Osteocyte (in vitro differentiated cells): ENCODE measurements at regions not wholly inside any gene's neighbourhood (a gene's known extent, or its start where the extent isn't known, plus 50 kb on each side); places are given as distances from the start of the nearest gene placed in this dataset.

ENCODE experiments used
- DNase-seq: peaks from one replicate; pipeline ENCODE4 v3.0.0; 2021; ENCODE audit warnings: mixed read lengths; ENCODE audit not compliant: unreplicated experiment; ENCODE audit errors: extremely low spot score
- H3K27ac Mint-ChIP-seq: one replicate; pipeline ENCODE4 v1.8.0; 2021; ENCODE audit warnings: mild to moderate bottlenecking, mixed read lengths; ENCODE audit not compliant: unreplicated experiment
- H3K27me3 Mint-ChIP-seq: one replicate; pipeline ENCODE4 v1.8.0; 2021; ENCODE audit warnings: mixed read lengths; ENCODE audit not compliant: unreplicated experiment
- H3K36me3 Mint-ChIP-seq: one replicate; pipeline ENCODE4 v1.8.0; 2021; ENCODE audit warnings: mixed read lengths; ENCODE audit not compliant: unreplicated experiment
- H3K4me1 Mint-ChIP-seq: one replicate; pipeline ENCODE4 v1.8.0; 2021; ENCODE audit warnings: mixed read lengths; ENCODE audit not compliant: unreplicated experiment
- H3K4me3 Mint-ChIP-seq: one replicate; pipeline ENCODE4 v1.8.0; 2021; ENCODE audit warnings: mild to moderate bottlenecking, moderate library complexity, mixed read lengths; ENCODE audit not compliant: unreplicated experiment
- H3K9me3 Mint-ChIP-seq: one replicate; pipeline ENCODE4 v1.8.0; 2021; ENCODE audit warnings: mixed read lengths; ENCODE audit not compliant: unreplicated experiment
- TF ChIP-seq, protein P1 (sequence below): fragments of 200-600 bp; sonication (generic); IDR thresholded peaks from 2 replicates; pipeline ENCODE4 v1.5.0; 2021; ENCODE audit warnings: antibody characterized with exemption, mild to moderate bottlenecking, moderate library complexity

DNA sequence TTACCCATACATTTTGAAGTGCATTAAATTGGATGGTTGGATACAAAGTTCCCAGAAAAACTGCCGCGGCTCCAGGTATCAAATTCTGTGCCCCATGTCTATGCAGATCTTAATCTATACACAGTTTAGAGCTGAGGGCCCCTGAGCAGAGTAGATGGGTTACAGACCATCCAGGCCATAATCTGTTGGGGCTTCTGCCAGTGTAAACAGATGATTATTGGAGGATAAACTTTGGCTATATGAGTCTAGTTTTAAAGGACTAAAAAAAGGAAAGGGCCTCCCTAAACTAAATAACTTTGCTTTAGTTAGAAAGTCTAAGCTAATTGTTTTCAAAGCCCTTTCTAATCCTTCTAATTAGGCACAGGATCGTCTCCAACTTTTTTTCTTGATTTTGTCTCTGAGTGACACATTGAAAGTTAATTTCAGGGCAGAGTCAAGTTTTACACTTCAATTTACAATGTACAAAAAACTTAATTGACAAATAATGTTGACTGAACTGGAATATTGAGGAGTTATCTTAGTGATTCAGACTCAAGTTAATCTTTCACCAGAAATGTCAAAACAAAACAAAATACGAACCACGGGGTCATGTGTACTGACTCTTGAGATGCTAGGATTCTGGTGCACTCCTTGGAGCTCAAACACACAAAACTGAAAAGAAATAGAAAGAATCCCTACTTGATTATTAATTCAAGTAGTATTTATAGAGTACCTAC, 133.9 kb upstream of the SCAF11 start:
- DNase-seq, result no peak
- Mint-ChIP-seq H3K36me3 (no peaks in the 10 kb centered on the region), H3K9me3 (no peaks in the 10 kb centered on the region), H3K27ac (no peak overlapping the region), H3K4me1 (peaks cover 14% of the 10 kb centered on the region), H3K27me3 (peaks cover 14% of the 10 kb centered on the region), H3K4me3 (no peak overlapping the region)
- TF ChIP-seq, protein P1, sequence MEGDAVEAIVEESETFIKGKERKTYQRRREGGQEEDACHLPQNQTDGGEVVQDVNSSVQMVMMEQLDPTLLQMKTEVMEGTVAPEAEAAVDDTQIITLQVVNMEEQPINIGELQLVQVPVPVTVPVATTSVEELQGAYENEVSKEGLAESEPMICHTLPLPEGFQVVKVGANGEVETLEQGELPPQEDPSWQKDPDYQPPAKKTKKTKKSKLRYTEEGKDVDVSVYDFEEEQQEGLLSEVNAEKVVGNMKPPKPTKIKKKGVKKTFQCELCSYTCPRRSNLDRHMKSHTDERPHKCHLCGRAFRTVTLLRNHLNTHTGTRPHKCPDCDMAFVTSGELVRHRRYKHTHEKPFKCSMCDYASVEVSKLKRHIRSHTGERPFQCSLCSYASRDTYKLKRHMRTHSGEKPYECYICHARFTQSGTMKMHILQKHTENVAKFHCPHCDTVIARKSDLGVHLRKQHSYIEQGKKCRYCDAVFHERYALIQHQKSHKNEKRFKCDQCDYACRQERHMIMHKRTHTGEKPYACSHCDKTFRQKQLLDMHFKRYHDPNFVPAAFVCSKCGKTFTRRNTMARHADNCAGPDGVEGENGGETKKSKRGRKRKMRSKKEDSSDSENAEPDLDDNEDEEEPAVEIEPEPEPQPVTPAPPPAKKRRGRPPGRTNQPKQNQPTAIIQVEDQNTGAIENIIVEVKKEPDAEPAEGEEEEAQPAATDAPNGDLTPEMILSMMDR, result no peak

DNA sequence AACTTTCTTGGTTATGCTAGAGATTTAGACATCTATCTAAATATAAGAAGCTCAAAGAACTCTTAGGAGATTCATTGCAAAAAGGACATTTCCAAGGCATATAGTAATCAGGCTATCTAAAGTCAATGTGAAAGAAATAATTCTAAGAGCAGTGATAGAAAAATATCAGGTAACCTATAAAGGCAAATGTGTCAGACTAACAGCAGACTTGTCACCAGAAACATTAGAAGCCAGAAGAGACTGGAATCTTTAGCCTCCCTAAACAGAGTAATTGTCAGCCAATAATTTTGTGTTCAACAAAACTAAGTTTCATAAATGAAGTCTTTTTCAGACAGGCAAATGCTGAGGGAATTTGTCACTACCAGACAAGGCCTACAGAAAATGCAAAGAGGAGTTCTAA, 122.0 kb upstream of the SCAF11 start:
- Mint-ChIP-seq H3K9me3 (peaks cover 11% of the 10 kb centered on the region), H3K4me3 (no peak overlapping the region), H3K36me3 (no peaks in the 10 kb centered on the region), H3K4me1 (no peaks in the 10 kb centered on the region), H3K27ac (no peak overlapping the region), H3K27me3 (peaks cover 22% of the 10 kb centered on the region)
- TF ChIP-seq, protein P1, result no peak
- DNase-seq, result no peak

DNA sequence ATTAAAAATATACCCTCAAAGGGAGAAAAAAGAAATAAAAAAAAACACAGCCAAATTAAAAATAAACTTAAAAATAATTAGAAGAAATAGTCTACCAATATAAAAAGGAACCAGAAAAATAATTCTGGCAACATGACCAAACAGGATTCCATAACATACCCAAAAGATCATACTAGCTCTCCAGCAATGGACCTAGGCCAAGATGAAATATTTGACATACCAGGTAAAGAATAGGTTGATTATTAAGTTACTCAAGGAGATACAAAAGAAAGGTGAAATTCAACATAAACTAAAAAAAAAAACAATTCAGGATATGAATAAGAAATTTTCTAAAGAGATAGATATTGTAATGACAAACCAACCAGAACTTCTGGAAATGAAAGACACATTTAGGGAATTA, 121.3 kb upstream of the SCAF11 start:
- DNase-seq, result no peak
- Mint-ChIP-seq H3K27me3 (peaks cover 22% of the 10 kb centered on the region), H3K36me3 (no peaks in the 10 kb centered on the region), H3K4me3 (no peak overlapping the region), H3K27ac (no peak overlapping the region), H3K9me3 (peaks cover 11% of the 10 kb centered on the region), H3K4me1 (no peaks in the 10 kb centered on the region)
- TF ChIP-seq, protein P1, result no peak

DNA sequence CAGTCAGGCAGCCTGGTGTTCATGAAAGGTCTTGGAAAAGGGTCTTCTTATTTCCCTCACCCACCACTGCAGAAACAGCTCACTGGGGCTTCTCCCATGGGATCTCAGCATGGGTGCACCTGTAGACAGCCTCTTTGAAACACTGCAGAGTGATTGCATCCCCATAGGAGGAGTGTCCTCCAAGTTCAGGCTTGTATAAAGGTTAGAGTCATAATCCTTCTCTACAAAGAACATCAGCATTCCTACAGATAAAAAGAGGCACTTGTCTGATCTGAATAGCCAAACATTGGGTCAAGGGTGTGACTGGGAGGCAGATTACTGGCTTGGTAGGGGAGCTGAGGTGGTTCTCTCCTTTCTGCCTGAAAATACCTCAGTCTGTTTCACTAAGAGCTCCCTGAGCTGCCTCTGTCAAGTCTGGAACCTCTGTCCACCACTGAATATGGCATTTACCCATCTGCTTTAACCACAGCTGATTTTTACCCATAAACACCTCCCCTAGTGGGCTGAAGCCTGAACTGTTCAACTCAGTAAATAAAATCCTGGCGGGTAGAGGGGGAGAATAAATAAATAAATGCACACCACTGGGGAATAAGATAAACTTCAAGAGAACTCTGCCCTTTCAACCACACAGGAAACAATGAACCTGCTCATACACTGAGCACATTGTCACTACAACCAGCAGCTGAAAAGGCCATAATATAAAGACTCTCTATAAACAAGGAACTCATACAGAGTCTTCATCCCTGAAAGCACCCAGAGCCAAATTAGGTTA, 120.7 kb upstream of the SCAF11 start:
- Mint-ChIP-seq H3K4me1 (no peaks in the 10 kb centered on the region), H3K9me3 (peaks cover 11% of the 10 kb centered on the region), H3K27ac (no peak overlapping the region), H3K27me3 (peaks cover 19% of the 10 kb centered on the region), H3K36me3 (no peaks in the 10 kb centered on the region), H3K4me3 (no peak overlapping the region)
- TF ChIP-seq, protein P1, result no peak
- no peak for DNase-seq

DNA sequence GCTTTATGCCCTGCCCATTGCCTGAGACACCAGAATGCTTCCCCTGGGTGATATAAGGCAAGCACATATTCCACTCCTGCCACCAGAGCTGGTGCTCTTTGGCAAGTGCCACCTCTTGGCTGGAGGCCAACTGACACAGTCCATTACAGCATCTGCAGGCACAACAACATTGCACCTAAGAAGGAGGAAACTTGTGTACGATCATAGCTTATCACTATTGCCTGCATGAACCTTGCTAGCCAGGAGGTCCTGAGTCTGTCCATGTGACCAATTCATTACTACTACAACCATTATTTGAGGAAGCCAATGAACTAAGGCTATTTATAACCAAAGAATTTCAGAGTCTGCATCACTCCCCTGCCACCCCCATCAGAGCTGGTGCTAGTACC, 119.8 kb upstream of the SCAF11 start:
- peaks cover 15% of the 10 kb centered on the region for H3K27me3 Mint-ChIP-seq
- DNase-seq, result no peak
- peaks cover 11% of the 10 kb centered on the region for H3K9me3 Mint-ChIP-seq
- H3K4me3 Mint-ChIP-seq, result no peak overlapping the region
- H3K4me1 Mint-ChIP-seq, result no peaks in the 10 kb centered on the region
- TF ChIP-seq, protein P1, result no peak
- H3K27ac Mint-ChIP-seq, result no peak overlapping the region
- no peaks in the 10 kb centered on the region for H3K36me3 Mint-ChIP-seq
